SK-N-SH (cell line): ENCODE measurements at regions not wholly inside any gene's neighbourhood (a gene's known extent, or its start where the extent isn't known, plus 50 kb on each side); places are given as distances from the start of the nearest gene placed in this dataset.

Experiments
- CTCF ChIA-PET: fragments of 300-600, 350-600 bp; formaldehyde crosslinking; extraction: SDS; loops from one replicate; lab custom pipeline; 2021; lab: Yijun Ruan, JAX
- POLR2A ChIA-PET: fragments of 350-600 bp; sonication (Branson Sonifier 250); formaldehyde crosslinking; extraction: SDS; loops from one replicate; lab custom pipeline; 2020; ENCODE audit warnings: antibody characterized with exemption, inconsistent platforms; lab: Yijun Ruan, JAX
- DNase-seq: peaks from one replicate; pipeline ENCODE4 v3.0.0; 2012
- H2AFZ ChIP-seq: fragments of 200-600 bp; sonication (generic); 2 replicates; pipeline ENCODE4 v1.8.1; 2016; ENCODE audit warnings: antibody characterized with exemption, mild to moderate bottlenecking, low read depth
- H3F3A ChIP-seq: fragments of 200-600 bp; sonication (generic); replicated peaks from 2 replicates; pipeline ENCODE3; 2016; ENCODE audit warnings: antibody characterized with exemption, mild to moderate bottlenecking; ENCODE audit not compliant: insufficient read depth
- H3K27ac ChIP-seq, 2 experiments: fragments of 200-500 bp in 1 of 2; fragments of 200-600 bp in 1 of 2; sonication (Bioruptor generic) in 1 of 2; sonication (generic), shearing (Covaris generic) in 1 of 2; 2 replicates each; pipeline versions ENCODE4 v1.5.1 to v1.6.1; 2014 to 2016; ENCODE audit warnings: low read depth in 2 of 2, inconsistent platforms in 1 of 2, low read length in 1 of 2, mild to moderate bottlenecking in 1 of 2, mixed read lengths in 1 of 2
- H3K27me3 ChIP-seq: fragments of 200-600 bp; sonication (generic), shearing (Covaris generic); 2 replicates; pipeline ENCODE4 v1.6.1; 2016; ENCODE audit warnings: mixed run types; ENCODE audit not compliant: insufficient read depth
- H3K36me3 ChIP-seq, 2 experiments: fragments of 200-500 bp in 1 of 2; fragments of 200-600 bp in 1 of 2; sonication (Bioruptor generic) in 1 of 2; sonication (generic) in 1 of 2; replicated peaks in 1 of 2; 2 replicates each; pipeline versions ENCODE3 to v1.5.1; 2014 to 2016; ENCODE audit warnings: low read length in 1 of 2, mild to moderate bottlenecking in 1 of 2; ENCODE audit not compliant: insufficient read depth in 2 of 2, control insufficient read depth in 1 of 2
- H3K4me1 ChIP-seq, 2 experiments: fragments of 200-500 bp in 1 of 2; fragments of 200-600 bp in 1 of 2; sonication (Bioruptor generic) in 1 of 2; sonication (generic), shearing (Covaris generic) in 1 of 2; 2 replicates each; pipeline versions ENCODE4 v1.5.1 to v1.6.1; 2014 to 2016; ENCODE audit warnings: low read depth in 1 of 2, low read length in 1 of 2, mixed run types in 1 of 2; ENCODE audit not compliant: insufficient read depth in 2 of 2, control insufficient read depth in 1 of 2
- H3K4me2 ChIP-seq: fragments of 200-600 bp; sonication (generic), shearing (Covaris generic); 2 replicates; pipeline ENCODE4 v1.6.1; 2017; ENCODE audit warnings: mixed run types
- H3K4me3 ChIP-seq, 2 experiments: fragments of 200-500 bp in 1 of 2; fragments of 200-600 bp in 1 of 2; sonication (Bioruptor generic) in 1 of 2; sonication (generic), shearing (Covaris generic) in 1 of 2; 2 replicates each; pipeline versions ENCODE4 v1.5.1 to v1.8.1; 2014 to 2016; ENCODE audit warnings: low read depth in 2 of 2, inconsistent platforms in 1 of 2, low read length in 1 of 2, mild to moderate bottlenecking in 1 of 2, mixed read lengths in 1 of 2, moderate library complexity in 1 of 2
- H3K79me2 ChIP-seq: fragments of 200-600 bp; sonication (generic); 2 replicates; pipeline ENCODE4 v1.8.1; 2017; ENCODE audit warnings: mild to moderate bottlenecking; ENCODE audit not compliant: insufficient read depth
- H3K9ac ChIP-seq: fragments of 200-600 bp; sonication (generic); 2 replicates; pipeline ENCODE4 v1.6.1; 2017; ENCODE audit warnings: mixed run types
- H3K9me2 ChIP-seq: fragments of 200-600 bp; sonication (generic); 2 replicates; pipeline ENCODE4 v1.6.1; 2017; ENCODE audit warnings: mixed run types
- H3K9me3 ChIP-seq: fragments of 200-600 bp; sonication (generic); 2 replicates; pipeline ENCODE4 v1.6.1; 2017; ENCODE audit warnings: mixed run types, mild to moderate bottlenecking, moderate library complexity
- H4K20me1 ChIP-seq: fragments of 200-600 bp; sonication (generic); 2 replicates; pipeline ENCODE4 v1.6.1; 2017; ENCODE audit warnings: mild to moderate bottlenecking, mixed run types; ENCODE audit not compliant: insufficient read depth
- ELF1 ChIP-seq: IDR thresholded peaks from 2 replicates; pipeline ENCODE4 v1.4.0; 2012
- JUND ChIP-seq: IDR thresholded peaks from 2 replicates; pipeline ENCODE4 v1.4.0; 2012
- MAX ChIP-seq: IDR thresholded peaks from 2 replicates; pipeline ENCODE4 v1.4.0; 2012; ENCODE audit warnings: low read depth
- MXI1 ChIP-seq: IDR thresholded peaks from 2 replicates; pipeline ENCODE4 v1.6.1; 2012; ENCODE audit warnings: mild to moderate bottlenecking, low read depth, low read length, improper control_type of control experiment
- NRF1 ChIP-seq: IDR thresholded peaks from 2 replicates; pipeline ENCODE4 v1.6.1; 2012; ENCODE audit warnings: low read depth, mild to moderate bottlenecking, low read length
- POLR2AphosphoS5 ChIP-seq: IDR thresholded peaks from 2 replicates; pipeline ENCODE4 v1.6.1; 2012; ENCODE audit warnings: low read depth, low read length
- RAD21 ChIP-seq: IDR thresholded peaks from 2 replicates; pipeline ENCODE4 v1.6.1; 2012; ENCODE audit warnings: mild to moderate bottlenecking, low read length
- RCOR1 ChIP-seq: fragments of 150-350 bp; IDR thresholded peaks from 2 replicates; pipeline ENCODE4 v1.6.1; 2017; ENCODE audit warnings: antibody characterized with exemption, low read length
- REST ChIP-seq: IDR thresholded peaks from 2 replicates; pipeline ENCODE4 v1.6.1; 2012; ENCODE audit warnings: mild to moderate bottlenecking, low read depth, low read length, moderate library complexity
- RFX5 ChIP-seq: IDR thresholded peaks from 2 replicates; pipeline ENCODE4 v1.6.1; 2012; ENCODE audit warnings: mild to moderate bottlenecking, improper control_type of control experiment, low read length
- RXRA ChIP-seq: IDR thresholded peaks from 2 replicates; pipeline ENCODE4 v1.4.0; 2012; ENCODE audit warnings: low read depth, mild to moderate bottlenecking, borderline replicate concordance
- SIN3A ChIP-seq: IDR thresholded peaks from 2 replicates; pipeline ENCODE4 v1.6.1; 2012; ENCODE audit warnings: low read depth, mild to moderate bottlenecking, low read length, moderate library complexity, borderline replicate concordance
- SMC3 ChIP-seq: IDR thresholded peaks from 2 replicates; pipeline ENCODE4 v1.6.1; 2012; ENCODE audit warnings: low read depth, low read length, improper control_type of control experiment
- TAF1 ChIP-seq: IDR thresholded peaks from 2 replicates; pipeline ENCODE4 v1.6.1; 2012; ENCODE audit warnings: low read depth, mild to moderate bottlenecking, low read length, moderate library complexity, borderline replicate concordance
- TEAD4 ChIP-seq: IDR thresholded peaks from 2 replicates; pipeline ENCODE4 v1.4.0; 2012; ENCODE audit warnings: mild to moderate bottlenecking, borderline replicate concordance; ENCODE audit not compliant: insufficient read depth
- YY1 ChIP-seq: IDR thresholded peaks from 2 replicates; pipeline ENCODE4 v1.4.0; 2012; ENCODE audit warnings: low read depth, mild to moderate bottlenecking
- ZBTB33 ChIP-seq: IDR thresholded peaks from 2 replicates; pipeline ENCODE4 v1.4.0; 2012; ENCODE audit warnings: low read depth, borderline replicate concordance
- WGBS: methylation state at CpG from one replicate; pipeline ENCODE4 v1.1.6; 2017; ENCODE audit warnings: low lambda C conversion rate; 5-methylcytosine and 5-hydroxymethylcytosine counted together

- Histone ChIP-seq H3K27ac (no peak overlapping the region), H3K4me3 (no peak overlapping the region), H3K36me3 (no peaks in the 10 kb centered on the region), H4K20me1 (no peaks in the 10 kb centered on the region), H3K27me3 (no peaks in the 10 kb centered on the region), H3K4me1 (no peaks in the 10 kb centered on the region; a peak in 1 of 4 replicates), H3K9ac (no peak overlapping the region), H3K4me2 (no peak overlapping the region), H3K9me3 (0 out of 2 replicates have a peak, but pooled peaks cover 1% of the 10 kb centered on the region), H2AFZ (no peak overlapping the region), H3K79me2 (no peaks in the 10 kb centered on the region), H3F3A (no peaks in the 10 kb centered on the region), H3K9me2 (no peaks in the 10 kb centered on the region)
- no peak for DNase-seq
- WGBS = 68% methylated on average over 3 of the region's 3 CpGs
- TF ChIP-seq RXRA (no peak), ZBTB33 (no peak), RFX5 (no peak), TEAD4 (no peak), SMC3 (no peak), ELF1 (no peak), SIN3A (no peak), RAD21 (no peak), TAF1 (no peak), MAX (no peak), RCOR1 (no peak), REST (no peak), POLR2AphosphoS5 (no peak), YY1 (no peak), JUND (no peak), MXI1 (no peak), NRF1 (no peak)
- POLR2A ChIA-PET = no interaction called here
- CTCF ChIA-PET = interaction anchor here (0.5 to 1.5 kb wide), 2 partner anchors 81 to 165 kb away, joined by 3 to 7 read pairs; no protein-coding TSS in a partner anchor
These were observed 56.9 kb upstream of the ASB17 start for GRCh38 chr1:75989121-75989520.
